K562 (cell line): ENCODE measurements at regions not wholly inside any gene's neighbourhood (a gene's known extent, or its start where the extent isn't known, plus 50 kb on each side); places are given as distances from the start of the nearest gene placed in this dataset.

Experiments used
- ATAC-seq: fragments of 200-7000 bp; cut with Tn5 transposase; 3 replicates; pipeline ENCODE4 v1.9.1; 2020; ENCODE audit warnings: moderate library complexity
- BruUV-seq: library from RNA; stranded (reverse); fragments of 400-500 nt; replicated peaks from 2 replicates; lab custom pipeline; 2021; lab: Mats Ljungman, UMichigan
- CTCF ChIA-PET: fragments of 300-600 bp; formaldehyde crosslinking; extraction: SDS; loops from one replicate; lab custom pipeline; 2021; ENCODE audit warnings: low intra/inter-chr PET ratio; lab: Yijun Ruan, JAX
- POLR2A ChIA-PET: fragments of 300-600, 350-650 bp; sonication (Branson Sonifier 250); formaldehyde crosslinking; extraction: SDS; loops from one replicate; lab custom pipeline; 2021; ENCODE audit warnings: antibody characterized with exemption, inconsistent platforms; lab: Yijun Ruan, JAX
- DNase-seq, 4 experiments: peaks; one replicate each; pipeline versions ENCODE4 v3.0.0 to v3.0.0-alpha.2; 2011 to 2018; ENCODE audit warnings: low spot score in 3 of 4, mixed read lengths in 3 of 4; ENCODE audit errors: extremely low read depth in 1 of 4
- FAIRE-seq: peaks from 2 replicates; lab custom pipeline; 2011; peaks lifted over from hg19 to GRCh38; lab: Jason Lieb, UNC
- H2AFZ ChIP-seq: 2 replicates; pipeline ENCODE4 v1.6.0; 2011; ENCODE audit warnings: low read depth, low read length, control low read depth, inconsistent platforms
- H3K27ac ChIP-seq: fragments of 200-600 bp; 3 replicates; pipeline ENCODE4 v1.8.0; 2011; ENCODE audit warnings: low read depth, mild to moderate bottlenecking, control low read depth, inconsistent platforms, low read length, moderate library complexity, mixed read lengths; ENCODE audit errors: extremely low read depth
- H3K27me3 ChIP-seq, 2 experiments: fragments of 300-600 bp in 1 of 2; 2 replicates in 1 of 2; 3 replicates in 1 of 2; pipeline versions ENCODE4 v1.6.0 to v1.8.0; 2011; ENCODE audit warnings: inconsistent platforms in 2 of 2, low read length in 2 of 2, mild to moderate bottlenecking in 1 of 2, mixed read lengths in 1 of 2, moderate library complexity in 1 of 2; ENCODE audit not compliant: control insufficient read depth in 2 of 2, insufficient read depth in 2 of 2
- H3K36me3 ChIP-seq: fragments of 300-600 bp; 3 replicates; pipeline ENCODE4 v1.8.0; 2011; ENCODE audit warnings: mild to moderate bottlenecking, low read length, inconsistent platforms; ENCODE audit not compliant: control insufficient read depth, insufficient read depth
- H3K4me1 ChIP-seq, 2 experiments: fragments of 200-600 bp in 1 of 2; replicated peaks in 1 of 2; 2 replicates in 1 of 2; 3 replicates in 1 of 2; pipeline versions ENCODE4 v1.5.1 to v1.8.0; 2011; ENCODE audit warnings: inconsistent platforms in 2 of 2, low read length in 2 of 2, mild to moderate bottlenecking in 1 of 2, mixed read lengths in 1 of 2, moderate library complexity in 1 of 2; ENCODE audit not compliant: control insufficient read depth in 2 of 2, insufficient read depth in 2 of 2
- H3K4me2 ChIP-seq: 2 replicates; pipeline ENCODE4 v1.6.1; 2011; ENCODE audit warnings: low read length, control low read depth, inconsistent platforms, mixed read lengths; ENCODE audit not compliant: insufficient read depth
- H3K4me3 ChIP-seq: fragments of 200-600 bp; sonication (generic), shearing (Covaris generic); 2 replicates; pipeline ENCODE4 v1.5.1; 2016; ENCODE audit warnings: control low read depth, inconsistent platforms
- H3K79me2 ChIP-seq: fragments of 200-600 bp; 3 replicates; pipeline ENCODE4 v1.8.0; 2011; ENCODE audit warnings: low read length, inconsistent platforms; ENCODE audit not compliant: control insufficient read depth, insufficient read depth
- H3K9ac ChIP-seq, 2 experiments: 2 replicates each; pipeline versions ENCODE4 v1.6.0 to v1.6.1; 2011; ENCODE audit warnings: low read depth in 2 of 2, low read length in 2 of 2, control low read depth in 1 of 2, inconsistent platforms in 1 of 2, mild to moderate bottlenecking in 1 of 2, mixed read lengths in 1 of 2; ENCODE audit not compliant: insufficient read depth in 1 of 2
- H3K9me1 ChIP-seq: one replicate; pipeline ENCODE4 v1.6.0; 2011; ENCODE audit warnings: inconsistent platforms, mild to moderate bottlenecking, low read length, moderate library complexity; ENCODE audit not compliant: control insufficient read depth, insufficient read depth
- H3K9me3 ChIP-seq: replicated peaks from 2 replicates; pipeline ENCODE4 v1.5.1; 2011; ENCODE audit warnings: low read depth, low read length, inconsistent platforms; ENCODE audit not compliant: control insufficient read depth, insufficient read depth
- H4K20me1 ChIP-seq: replicated peaks from 2 replicates; pipeline ENCODE4 v1.6.1; 2011; ENCODE audit warnings: low read length, inconsistent platforms, mixed read lengths; ENCODE audit not compliant: control insufficient read depth, insufficient read depth
- C11orf30 ChIP-seq: fragments of 450-650 bp; IDR thresholded peaks from 2 replicates; pipeline ENCODE4 v1.6.1; 2016; ENCODE audit warnings: low read depth, mild to moderate bottlenecking
- CREB1 ChIP-seq, 2 experiments: sonication (generic) in 1 of 2; formaldehyde crosslinking in 1 of 2; IDR thresholded peaks; 2 replicates each; pipeline versions ENCODE4 v1.6.1 to v1.8.0; 2012 to 2022; ENCODE audit warnings: inconsistent platforms in 1 of 2, mild to moderate bottlenecking in 1 of 2, missing genetic modification reagents in 1 of 2, moderate library complexity in 1 of 2
- JUNB ChIP-seq: fragments of 450-650 bp; formaldehyde crosslinking; conservative IDR thresholded peaks from 2 replicates; pipeline ENCODE4 v1.4.0; 2020; ENCODE audit warnings: mild to moderate bottlenecking
- MAFF ChIP-seq: IDR thresholded peaks from 2 replicates; pipeline ENCODE4 v1.6.1; 2012; ENCODE audit warnings: low read length, improper control_type of control experiment
- MAFK ChIP-seq: IDR thresholded peaks from 2 replicates; pipeline ENCODE4 v1.6.1; 2011; ENCODE audit warnings: low read length, improper control_type of control experiment
- MTA2 ChIP-seq: fragments of 450-650 bp; IDR thresholded peaks from 2 replicates; pipeline ENCODE4 v1.6.1; 2016; ENCODE audit warnings: low read depth
- MYBL2 ChIP-seq, 2 experiments: fragments of 450-650 bp in 1 of 2; sonication (generic) in 1 of 2; formaldehyde crosslinking in 1 of 2; IDR thresholded peaks; 2 replicates each; pipeline versions ENCODE4 v1.6.1 to v1.8.1; 2017 to 2022; ENCODE audit warnings: borderline replicate concordance in 1 of 2, inconsistent platforms in 1 of 2, low read depth in 1 of 2, mild to moderate bottlenecking in 1 of 2, missing genetic modification reagents in 1 of 2, moderate library complexity in 1 of 2
- PTBP1 ChIP-seq: fragments of 200-400 bp; formaldehyde crosslinking; IDR thresholded peaks from 2 replicates; pipeline ENCODE4 v1.6.1; 2017; ENCODE audit warnings: low read depth, low read length
- RHOXF2B ChIP-seq: fragments of 250-450 bp; sonication (Bioruptor Pico); conservative IDR thresholded peaks from 2 replicates; pipeline ENCODE4 v1.5.1; 2021
- SMAD4 ChIP-seq: fragments of 250-450 bp; sonication (Bioruptor Pico); conservative IDR thresholded peaks from 2 replicates; pipeline ENCODE4 v1.8.0; 2021; ENCODE audit warnings: inconsistent platforms, mild to moderate bottlenecking, moderate library complexity
- SMC3 ChIP-seq: conservative IDR thresholded peaks from 2 replicates; pipeline ENCODE4 v1.6.1; 2011; ENCODE audit warnings: low read depth, low read length, improper control_type of control experiment; ENCODE audit not compliant: insufficient read depth
- TARDBP ChIP-seq: fragments of 450-650 bp; IDR thresholded peaks from 2 replicates; pipeline ENCODE4 v1.6.1; 2016
- ZNF212 ChIP-seq: fragments of 450-650 bp; formaldehyde crosslinking; IDR thresholded peaks from 2 replicates; pipeline ENCODE4 v1.4.0; 2020; ENCODE audit warnings: mild to moderate bottlenecking
- ZNF316 ChIP-seq: fragments of 450-650 bp; IDR thresholded peaks from 2 replicates; pipeline ENCODE4 v1.6.1; 2016
- WGBS: fragments of 100-300 bp; shearing (Covaris generic); methylation state at CpG from one replicate; pipeline ENCODE4 v1.1.6; 2016; ENCODE audit warnings: low coverage, mixed read lengths; ENCODE audit not compliant: insufficient coverage; ENCODE audit errors: missing lambda C conversion rate; 5-methylcytosine and 5-hydroxymethylcytosine counted together
- in situ Hi-C: fragments of 300-500 bp; cut with MboI; formaldehyde crosslinking; loops from 4 replicates; pipeline ENCODE4 v1.15.0; 2018; ENCODE audit warnings: inconsistent platforms, mixed read lengths
- intact Hi-C: fragments of 100-400 bp; cut with micrococcal nuclease; formaldehyde crosslinking; loops from 2 replicates; pipeline ENCODE4 v1.14.2; 2022
- TF ChIP-seq, protein P1 (sequence below): fragments of 450-650 bp; IDR thresholded peaks from 2 replicates; pipeline ENCODE4 v1.6.1; 2016; ENCODE audit warnings: low read depth, mild to moderate bottlenecking, moderate library complexity
- TF ChIP-seq, protein P2 (sequence below): fragments of 250-450 bp; sonication (Bioruptor Pico); IDR thresholded peaks from 2 replicates; pipeline ENCODE4 v1.5.0; 2022; ENCODE audit warnings: mild to moderate bottlenecking

DNA sequence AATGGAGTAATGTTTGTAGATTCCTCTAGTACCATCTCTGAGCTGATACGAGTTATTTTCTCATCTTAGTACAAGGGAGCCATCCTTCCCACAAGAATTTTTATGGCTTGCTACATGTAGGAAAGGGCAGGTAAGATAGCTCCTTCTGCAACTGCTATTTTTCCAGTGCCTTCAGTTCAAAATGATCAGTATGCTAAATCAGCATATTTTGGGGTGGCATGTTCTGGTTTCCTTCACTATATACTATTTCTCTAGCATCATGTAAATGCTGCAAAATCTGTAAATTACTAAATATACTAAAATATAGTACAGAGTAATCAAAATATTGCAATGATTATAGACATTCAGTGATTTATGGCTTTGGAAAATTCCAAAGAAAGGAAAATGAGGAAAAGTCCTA is 1230.0 kb upstream of the CHAC2 start:
- no peaks in the 10 kb centered on the region; the same call in 1 of the 2 replicates for H3K9me3 ChIP-seq
- H2AFZ ChIP-seq: no peak overlapping the region
- no peak overlapping the region for H3K27ac ChIP-seq
- ATAC-seq (no peak), FAIRE-seq (no peak), DNase-seq (no peak)
- H3K27me3 ChIP-seq: no peaks in the 10 kb centered on the region
- WGBS: 0% methylated on average over 1 of the region's 1 CpG
- H3K4me3 ChIP-seq: no peak overlapping the region
- intact Hi-C loops (no loop called here), in situ Hi-C loops (no loop called here)
- no TSS peak for BruUV-seq
- H4K20me1 ChIP-seq: no peaks in the 10 kb centered on the region
- TF ChIP-seq MAFK (peak; percentile 52), RHOXF2B (CRISPR knock-in tag) (no peak), MAFF (peak; percentile 48), TARDBP (no peak), ZNF316 (peak; percentile 53), C11orf30 (0 out of 2 replicates have a peak, but pooled peaks have one; percentile 13)
- TF ChIP-seq, protein P1, sequence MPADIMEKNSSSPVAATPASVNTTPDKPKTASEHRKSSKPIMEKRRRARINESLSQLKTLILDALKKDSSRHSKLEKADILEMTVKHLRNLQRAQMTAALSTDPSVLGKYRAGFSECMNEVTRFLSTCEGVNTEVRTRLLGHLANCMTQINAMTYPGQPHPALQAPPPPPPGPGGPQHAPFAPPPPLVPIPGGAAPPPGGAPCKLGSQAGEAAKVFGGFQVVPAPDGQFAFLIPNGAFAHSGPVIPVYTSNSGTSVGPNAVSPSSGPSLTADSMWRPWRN: no peak
- H3K4me2 ChIP-seq: no peak overlapping the region
- CTCF ChIA-PET: no interaction called here
- no peaks in the 10 kb centered on the region for H3K9me1 ChIP-seq
- POLR2A ChIA-PET: no interaction called here
- H3K4me1 ChIP-seq: no peaks in the 10 kb centered on the region
- no peaks in the 10 kb centered on the region for H3K79me2 ChIP-seq
- H3K9ac ChIP-seq: no peak overlapping the region
- H3K36me3 ChIP-seq: no peaks in the 10 kb centered on the region

DNA sequence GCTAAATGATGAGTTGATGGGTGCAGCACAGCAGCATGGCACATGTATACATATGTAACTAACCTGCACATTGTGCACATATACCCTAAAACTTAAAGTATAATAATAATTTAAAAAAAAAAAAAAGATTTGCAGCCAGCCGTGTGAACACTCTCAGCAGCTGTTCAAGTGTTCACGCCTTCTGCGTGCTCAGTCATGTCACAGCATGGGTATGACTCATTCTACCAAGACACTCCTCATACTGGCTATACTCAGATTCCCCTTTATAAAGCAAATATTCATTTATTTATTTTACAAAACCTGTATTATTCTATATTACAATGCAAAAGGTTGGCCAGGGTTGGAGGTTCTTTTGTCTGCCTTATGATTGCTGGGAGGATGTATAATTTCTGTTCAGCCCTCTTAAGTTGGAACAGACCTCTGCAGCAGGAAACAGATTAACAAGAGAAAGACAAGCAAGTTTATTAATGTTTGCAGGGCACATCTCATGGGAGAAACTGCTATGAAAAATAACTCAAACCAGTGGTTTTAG is 1230.6 kb upstream of the CHAC2 start:
- Histone ChIP-seq H3K4me1 (no peaks in the 10 kb centered on the region), H4K20me1 (no peaks in the 10 kb centered on the region), H3K4me3 (no peak overlapping the region), H3K9me1 (no peaks in the 10 kb centered on the region), H3K27me3 (no peaks in the 10 kb centered on the region), H3K79me2 (no peaks in the 10 kb centered on the region), H3K9me3 (no peaks in the 10 kb centered on the region; the same call in 1 of the 2 replicates), H3K36me3 (no peaks in the 10 kb centered on the region), H3K4me2 (no peak overlapping the region), H3K27ac (no peak overlapping the region), H3K9ac (no peak overlapping the region), H2AFZ (no peak overlapping the region)
- intact Hi-C loops: no loop called here
- 0% methylated on average over 1 of the region's 3 CpGs for WGBS
- POLR2A ChIA-PET: no interaction called here
- ATAC-seq (no peak), FAIRE-seq (no peak), DNase-seq (no peak)
- in situ Hi-C loops: no loop called here
- CTCF ChIA-PET: no interaction called here
- BruUV-seq: no TSS peak
- no peak for TF ChIP-seq SMAD4 (CRISPR knock-in tag)
- TF ChIP-seq, protein P2, sequence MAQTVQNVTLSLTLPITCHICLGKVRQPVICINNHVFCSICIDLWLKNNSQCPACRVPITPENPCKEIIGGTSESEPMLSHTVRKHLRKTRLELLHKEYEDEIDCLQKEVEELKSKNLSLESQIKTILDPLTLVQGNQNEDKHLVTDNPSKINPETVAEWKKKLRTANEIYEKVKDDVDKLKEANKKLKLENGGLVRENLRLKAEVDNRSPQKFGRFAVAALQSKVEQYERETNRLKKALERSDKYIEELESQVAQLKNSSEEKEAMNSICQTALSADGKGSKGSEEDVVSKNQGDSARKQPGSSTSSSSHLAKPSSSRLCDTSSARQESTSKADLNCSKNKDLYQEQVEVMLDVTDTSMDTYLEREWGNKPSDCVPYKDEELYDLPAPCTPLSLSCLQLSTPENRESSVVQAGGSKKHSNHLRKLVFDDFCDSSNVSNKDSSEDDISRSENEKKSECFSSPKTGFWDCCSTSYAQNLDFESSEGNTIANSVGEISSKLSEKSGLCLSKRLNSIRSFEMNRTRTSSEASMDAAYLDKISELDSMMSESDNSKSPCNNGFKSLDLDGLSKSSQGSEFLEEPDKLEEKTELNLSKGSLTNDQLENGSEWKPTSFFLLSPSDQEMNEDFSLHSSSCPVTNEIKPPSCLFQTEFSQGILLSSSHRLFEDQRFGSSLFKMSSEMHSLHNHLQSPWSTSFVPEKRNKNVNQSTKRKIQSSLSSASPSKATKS (CRISPR knock-in tag): no peak
- TF ChIP-seq MTA2: no peak
- no peak for TF ChIP-seq CREB1 (IDR thresholded peaks at IDR 0.05)
- TF ChIP-seq CREB1 (CRISPR knock-in tag; IDR thresholded peaks at IDR 0.05): no peak
- TF ChIP-seq MYBL2 (IDR thresholded peaks at IDR 0.05; ENCODE audit: low read depth): no peak
- no peak for TF ChIP-seq MYBL2 (CRISPR knock-in tag; IDR thresholded peaks at IDR 0.05; ENCODE audit: borderline replicate concordance)
- no peak for TF ChIP-seq PTBP1
- TF ChIP-seq SMC3: no peak
- no peak for TF ChIP-seq JUNB (CRISPR knock-in tag)
- TF ChIP-seq ZNF212 (CRISPR knock-in tag): no peak
